GM12872 (cell line): ENCODE measurements at regions not wholly inside any gene's neighbourhood (a gene's known extent, or its start where the extent isn't known, plus 50 kb on each side); places are given as distances from the start of the nearest gene placed in this dataset.

Experiments
- CTCF ChIP-seq: IDR thresholded peaks from 3 replicates; pipeline ENCODE4 v1.5.1; 2011; ENCODE audit warnings: low read depth, mild to moderate bottlenecking, low read length, moderate library complexity; ENCODE audit not compliant: insufficient read depth

- TF ChIP-seq CTCF: no peak
Measured at GRCh38 chr1:84742653-84743052, 52.4 kb upstream of the SSX2IP start.

GRCh38 chr1:84740050-84740714, 49.9 kb upstream of the SSX2IP start:
- TF ChIP-seq CTCF: no peak
